ENCODE measurements at regions not wholly inside any gene's neighbourhood (a gene's known extent, or its start where the extent isn't known, plus 50 kb on each side); places are given as distances from the start of the nearest gene placed in this dataset.

DNA sequence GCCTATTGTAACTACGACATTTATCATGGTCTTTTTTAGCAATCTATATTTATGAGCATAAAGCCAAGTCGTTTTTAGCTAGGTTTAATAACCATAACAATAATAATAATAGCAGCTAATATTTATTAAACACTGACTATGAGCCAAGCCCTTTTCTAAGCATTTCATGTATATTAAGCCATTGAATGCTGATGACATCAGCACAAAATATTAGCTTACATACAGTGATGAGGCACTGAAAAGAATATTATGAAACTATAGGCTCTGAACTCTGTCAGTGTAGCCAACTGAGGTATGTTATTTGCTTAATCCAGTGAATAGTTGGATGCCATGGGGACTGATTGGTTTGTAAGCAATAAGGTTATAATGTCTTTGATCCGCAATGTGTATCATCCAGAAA, 235.2 kb downstream of the NDFIP2 start:
- Histone ChIP-seq H4K20me1 (ENCODE audit: insufficient read depth) (no peaks in the 10 kb centered on the region), H3K4me2 (no peak overlapping the region), H3K9ac (no peak overlapping the region), H3K36me3 (ENCODE audit: insufficient read depth) (no peaks in the 10 kb centered on the region), H2AFZ (ENCODE audit: low read depth) (no peak overlapping the region), H3K27me3 (ENCODE audit: insufficient read depth, low read depth) (no peaks in the 10 kb centered on the region), H3K4me1 (ENCODE audit: low read depth, poor library complexity, severe bottlenecking) (no peaks in the 10 kb centered on the region), H3K27ac (no peak overlapping the region), H3K79me2 (ENCODE audit: insufficient read depth, low read depth) (no peaks in the 10 kb centered on the region), H3K4me3 (IDR thresholded peaks at IDR 0.05; ENCODE audit: insufficient read depth, low read depth, low read length) (no peak overlapping the region)
- TF ChIP-seq, protein P1, sequence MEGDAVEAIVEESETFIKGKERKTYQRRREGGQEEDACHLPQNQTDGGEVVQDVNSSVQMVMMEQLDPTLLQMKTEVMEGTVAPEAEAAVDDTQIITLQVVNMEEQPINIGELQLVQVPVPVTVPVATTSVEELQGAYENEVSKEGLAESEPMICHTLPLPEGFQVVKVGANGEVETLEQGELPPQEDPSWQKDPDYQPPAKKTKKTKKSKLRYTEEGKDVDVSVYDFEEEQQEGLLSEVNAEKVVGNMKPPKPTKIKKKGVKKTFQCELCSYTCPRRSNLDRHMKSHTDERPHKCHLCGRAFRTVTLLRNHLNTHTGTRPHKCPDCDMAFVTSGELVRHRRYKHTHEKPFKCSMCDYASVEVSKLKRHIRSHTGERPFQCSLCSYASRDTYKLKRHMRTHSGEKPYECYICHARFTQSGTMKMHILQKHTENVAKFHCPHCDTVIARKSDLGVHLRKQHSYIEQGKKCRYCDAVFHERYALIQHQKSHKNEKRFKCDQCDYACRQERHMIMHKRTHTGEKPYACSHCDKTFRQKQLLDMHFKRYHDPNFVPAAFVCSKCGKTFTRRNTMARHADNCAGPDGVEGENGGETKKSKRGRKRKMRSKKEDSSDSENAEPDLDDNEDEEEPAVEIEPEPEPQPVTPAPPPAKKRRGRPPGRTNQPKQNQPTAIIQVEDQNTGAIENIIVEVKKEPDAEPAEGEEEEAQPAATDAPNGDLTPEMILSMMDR (conservative IDR thresholded peaks at IDR 0.05; ENCODE audit: low read depth, low read length), result no peak

DNA sequence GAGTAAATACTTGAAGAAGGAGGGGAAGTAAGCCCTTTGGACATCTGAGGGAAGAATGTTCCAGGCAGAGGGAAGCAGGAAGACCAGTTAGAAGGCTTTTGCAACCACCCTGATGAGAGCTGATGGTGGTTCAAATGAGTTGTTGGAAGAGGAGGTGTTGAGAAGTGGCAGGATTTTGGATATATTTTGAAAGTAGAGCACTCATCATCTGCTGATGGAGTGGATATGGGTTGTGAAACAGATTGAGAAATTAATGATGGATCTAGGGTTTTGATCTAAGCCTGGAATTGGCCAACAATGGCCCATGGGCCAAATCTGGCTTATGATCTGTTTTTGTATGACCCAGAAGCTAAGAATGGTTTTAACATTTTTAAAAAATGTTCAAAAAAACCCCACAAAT, 230.7 kb downstream of the NDFIP2 start:
- no peaks in the 10 kb centered on the region for H4K20me1 ChIP-seq (ENCODE audit: insufficient read depth)
- H3K27me3 ChIP-seq (ENCODE audit: insufficient read depth, low read depth), result no peaks in the 10 kb centered on the region
- H3K9ac ChIP-seq, result no peak overlapping the region
- H3K36me3 ChIP-seq (ENCODE audit: insufficient read depth), result no peaks in the 10 kb centered on the region
- TF ChIP-seq, protein P1 (conservative IDR thresholded peaks at IDR 0.05; ENCODE audit: low read depth, low read length), result no peak
- no peaks in the 10 kb centered on the region for H3K79me2 ChIP-seq (ENCODE audit: insufficient read depth, low read depth)
- H2AFZ ChIP-seq (ENCODE audit: low read depth), result no peak overlapping the region
- no peaks in the 10 kb centered on the region for H3K4me1 ChIP-seq (ENCODE audit: low read depth, poor library complexity, severe bottlenecking)
- H3K27ac ChIP-seq, result no peak overlapping the region
- no peak overlapping the region for H3K4me3 ChIP-seq (IDR thresholded peaks at IDR 0.05; ENCODE audit: insufficient read depth, low read depth, low read length)
- no peak overlapping the region for H3K4me2 ChIP-seq

DNA sequence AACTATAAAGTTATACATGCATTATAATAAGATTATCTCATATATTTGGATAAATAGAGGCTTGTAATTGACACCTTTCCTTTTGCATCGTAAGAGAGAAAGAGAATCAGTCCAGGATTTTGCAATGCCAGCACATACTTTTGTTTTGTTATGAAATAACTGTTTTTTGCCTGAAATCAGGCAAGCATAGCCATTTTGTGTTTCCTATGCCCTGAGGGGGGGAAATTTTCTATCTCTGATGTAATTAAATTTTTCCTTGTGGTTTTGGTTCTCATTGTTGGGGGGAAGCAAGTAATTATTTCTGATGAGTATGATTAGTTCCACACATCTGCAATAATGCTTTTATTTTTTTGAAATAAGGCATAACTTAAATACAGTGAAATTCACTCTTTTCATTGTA, 229.4 kb downstream of the NDFIP2 start:
- H3K4me2 ChIP-seq, result no peak overlapping the region
- H3K9ac ChIP-seq, result no peak overlapping the region
- H3K36me3 ChIP-seq (ENCODE audit: insufficient read depth), result no peaks in the 10 kb centered on the region
- no peaks in the 10 kb centered on the region for H3K27me3 ChIP-seq (ENCODE audit: insufficient read depth, low read depth)
- no peaks in the 10 kb centered on the region for H3K79me2 ChIP-seq (ENCODE audit: insufficient read depth, low read depth)
- TF ChIP-seq, protein P1 (conservative IDR thresholded peaks at IDR 0.05; ENCODE audit: low read depth, low read length), result no peak
- no peak overlapping the region for H2AFZ ChIP-seq (ENCODE audit: low read depth)
- H4K20me1 ChIP-seq (ENCODE audit: insufficient read depth), result no peaks in the 10 kb centered on the region
- H3K4me3 ChIP-seq (IDR thresholded peaks at IDR 0.05; ENCODE audit: insufficient read depth, low read depth, low read length), result no peak overlapping the region
- no peaks in the 10 kb centered on the region for H3K4me1 ChIP-seq (ENCODE audit: low read depth, poor library complexity, severe bottlenecking)
- no peak overlapping the region for H3K27ac ChIP-seq

DNA sequence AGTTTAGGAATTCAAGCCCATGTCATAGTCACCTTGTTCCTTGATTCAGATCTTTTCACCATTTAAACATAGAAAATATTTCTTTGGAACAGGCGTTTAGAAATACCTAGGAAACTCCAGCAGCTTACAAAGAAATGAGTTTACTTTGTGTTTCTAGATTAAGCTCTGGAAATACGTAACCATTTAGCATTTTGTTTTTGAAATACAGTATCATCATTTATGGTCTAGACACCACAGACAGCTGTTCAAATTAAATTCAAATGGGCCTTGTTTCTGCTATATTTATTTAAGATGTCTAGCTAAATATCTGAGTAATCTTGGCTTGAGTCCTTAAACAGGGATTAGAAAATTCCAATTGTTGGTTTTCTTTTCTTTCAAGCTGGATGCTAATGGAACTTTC, 228.5 kb downstream of the NDFIP2 start:
- no peak overlapping the region for H3K9ac ChIP-seq
- no peaks in the 10 kb centered on the region for H3K36me3 ChIP-seq (ENCODE audit: insufficient read depth)
- H2AFZ ChIP-seq (ENCODE audit: low read depth), result no peak overlapping the region
- no peak overlapping the region for H3K27ac ChIP-seq
- TF ChIP-seq, protein P1 (conservative IDR thresholded peaks at IDR 0.05; ENCODE audit: low read depth, low read length), result no peak
- no peak overlapping the region for H3K4me3 ChIP-seq (IDR thresholded peaks at IDR 0.05; ENCODE audit: insufficient read depth, low read depth, low read length)
- H3K4me1 ChIP-seq (ENCODE audit: low read depth, poor library complexity, severe bottlenecking), result no peaks in the 10 kb centered on the region
- no peak overlapping the region for H3K4me2 ChIP-seq
- no peaks in the 10 kb centered on the region for H3K27me3 ChIP-seq (ENCODE audit: insufficient read depth, low read depth)
- H4K20me1 ChIP-seq (ENCODE audit: insufficient read depth), result no peaks in the 10 kb centered on the region
- no peaks in the 10 kb centered on the region for H3K79me2 ChIP-seq (ENCODE audit: insufficient read depth, low read depth)

DNA sequence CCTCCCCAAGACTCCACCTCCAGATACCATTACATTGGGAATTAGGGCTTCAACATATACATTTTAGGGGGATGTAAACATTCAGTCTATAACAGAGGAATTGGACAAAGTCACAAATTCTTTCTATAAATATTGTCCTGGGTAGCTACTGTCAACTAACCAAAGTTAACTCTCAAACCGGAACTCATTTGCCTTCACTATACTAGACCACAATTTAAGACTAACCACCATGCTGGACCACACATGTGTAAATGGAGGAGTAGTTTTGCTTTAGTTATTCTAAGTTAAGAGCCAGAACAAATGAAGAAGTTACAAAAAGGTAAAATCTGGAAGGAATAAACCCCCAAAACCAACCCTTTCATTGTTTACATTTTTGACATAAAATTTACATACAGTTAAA, 222.8 kb downstream of the NDFIP2 start:
- H4K20me1 ChIP-seq (ENCODE audit: insufficient read depth), result no peaks in the 10 kb centered on the region

More for the DNA sequence above, 222.8 kb downstream of the NDFIP2 start:
- TF ChIP-seq, protein P1 (conservative IDR thresholded peaks at IDR 0.05; ENCODE audit: low read depth, low read length), result no peak
- peaks cover 4% of the 10 kb centered on the region for H3K4me1 ChIP-seq (ENCODE audit: low read depth, poor library complexity, severe bottlenecking)
- no peak overlapping the region for H3K27ac ChIP-seq
- H2AFZ ChIP-seq (ENCODE audit: low read depth), result no peak overlapping the region
- no peaks in the 10 kb centered on the region for H3K79me2 ChIP-seq (ENCODE audit: insufficient read depth, low read depth)
- H3K36me3 ChIP-seq (ENCODE audit: insufficient read depth), result no peaks in the 10 kb centered on the region
- no peak overlapping the region for H3K4me3 ChIP-seq (IDR thresholded peaks at IDR 0.05; ENCODE audit: insufficient read depth, low read depth, low read length)
- H3K4me2 ChIP-seq, result no peak overlapping the region
- no peak overlapping the region for H3K9ac ChIP-seq
- no peaks in the 10 kb centered on the region for H3K27me3 ChIP-seq (ENCODE audit: insufficient read depth, low read depth)
